ENCODE measurements at regions not wholly inside any gene's neighbourhood (a gene's known extent, or its start where the extent isn't known, plus 50 kb on each side); places are given as distances from the start of the nearest gene placed in this dataset.

GRCh38 chr4:29073571-29073970 lies 1646.6 kb upstream of the PCDH7 start:
- TF ChIP-seq CTCF (conservative IDR thresholded peaks at IDR 0.05) (no peak), EZH2 (IDR thresholded peaks at IDR 0.05; ENCODE audit: low read depth) (no peak)
- no peaks in the 10 kb centered on the region for H3K27me3 ChIP-seq (ENCODE audit: insufficient read depth, low read depth)
- no peak overlapping the region for H3K27ac ChIP-seq
- no peaks in the 10 kb centered on the region for H3K79me2 ChIP-seq (ENCODE audit: low read depth)
- no peak overlapping the region for H3K4me2 ChIP-seq
- H3K9me3 ChIP-seq (ENCODE audit: insufficient read depth, low read depth) = no peaks in the 10 kb centered on the region
- H3K9me2 ChIP-seq (ENCODE audit: insufficient read depth) = no peaks in the 10 kb centered on the region
- H3K4me1 ChIP-seq (replicated peaks; ENCODE audit: insufficient read depth) = no peaks in the 10 kb centered on the region
- ChIA-PET POLR2A (ENCODE audit: unreplicated experiment) (no interaction called here), CTCF (no interaction called here)
- H3K36me3 ChIP-seq (ENCODE audit: low read depth) = no peaks in the 10 kb centered on the region
- BruUV-seq (replicated peaks) = no TSS peak
- H2AFZ ChIP-seq = no peak overlapping the region
- H3F3A ChIP-seq (ENCODE audit: insufficient read depth, low read depth) = no peaks in the 10 kb centered on the region
- no peak for DNase-seq
- no peaks in the 10 kb centered on the region for H4K20me1 ChIP-seq (ENCODE audit: insufficient read depth)
- intact Hi-C loops (cut with micrococcal nuclease; ENCODE audit: unreplicated experiment) = no loop called here
- H3K4me3 ChIP-seq = no peak overlapping the region

GRCh38 chr4:29075366-29075765 lies 1644.8 kb upstream of the PCDH7 start:
- DNase-seq = no peak
- Histone ChIP-seq H4K20me1 (ENCODE audit: insufficient read depth) (no peaks in the 10 kb centered on the region), H3K4me1 (replicated peaks; ENCODE audit: insufficient read depth) (no peaks in the 10 kb centered on the region), H3K27ac (no peak overlapping the region), H3K36me3 (ENCODE audit: low read depth) (no peaks in the 10 kb centered on the region), H2AFZ (no peak overlapping the region), H3K9me2 (ENCODE audit: insufficient read depth) (no peaks in the 10 kb centered on the region), H3F3A (ENCODE audit: insufficient read depth, low read depth) (no peaks in the 10 kb centered on the region), H3K4me2 (no peak overlapping the region), H3K27me3 (ENCODE audit: insufficient read depth, low read depth) (no peaks in the 10 kb centered on the region), H3K9me3 (ENCODE audit: insufficient read depth, low read depth) (no peaks in the 10 kb centered on the region), H3K4me3 (no peak overlapping the region), H3K79me2 (ENCODE audit: low read depth) (no peaks in the 10 kb centered on the region)
- TF ChIP-seq EZH2 (IDR thresholded peaks at IDR 0.05; ENCODE audit: low read depth) (no peak), CTCF (conservative IDR thresholded peaks at IDR 0.05) (no peak)
- ChIA-PET POLR2A (ENCODE audit: unreplicated experiment) (no interaction called here), CTCF (no interaction called here)
- BruUV-seq (replicated peaks) = no TSS peak
- intact Hi-C loops (cut with micrococcal nuclease; ENCODE audit: unreplicated experiment) = no loop called here

GRCh38 chr4:29079260-29079659 lies 1640.9 kb upstream of the PCDH7 start:
- Histone ChIP-seq H2AFZ (no peak overlapping the region), H3F3A (ENCODE audit: insufficient read depth, low read depth) (no peaks in the 10 kb centered on the region), H3K27me3 (ENCODE audit: insufficient read depth, low read depth) (no peaks in the 10 kb centered on the region), H3K4me2 (no peak overlapping the region), H3K4me3 (no peak overlapping the region), H3K9me2 (ENCODE audit: insufficient read depth) (no peaks in the 10 kb centered on the region), H3K4me1 (replicated peaks; ENCODE audit: insufficient read depth) (no peaks in the 10 kb centered on the region), H3K9me3 (ENCODE audit: insufficient read depth, low read depth) (no peaks in the 10 kb centered on the region), H3K36me3 (ENCODE audit: low read depth) (no peaks in the 10 kb centered on the region), H4K20me1 (ENCODE audit: insufficient read depth) (no peaks in the 10 kb centered on the region), H3K79me2 (ENCODE audit: low read depth) (no peaks in the 10 kb centered on the region), H3K27ac (no peak overlapping the region)
- no peak for DNase-seq
- ChIA-PET CTCF (no interaction called here), POLR2A (ENCODE audit: unreplicated experiment) (interaction anchor here (0.6 kb wide), 1 partner anchor 1170 kb away, joined by 4 read pairs; no protein-coding TSS in a partner anchor)
- BruUV-seq (replicated peaks) = no TSS peak
- intact Hi-C loops (cut with micrococcal nuclease; ENCODE audit: unreplicated experiment) = no loop called here
- TF ChIP-seq EZH2 (IDR thresholded peaks at IDR 0.05; ENCODE audit: low read depth) (no peak), CTCF (conservative IDR thresholded peaks at IDR 0.05) (no peak)
